HG02759 (cell line): ENCODE measurements at regions not wholly inside any gene's neighbourhood (a gene's known extent, or its start where the extent isn't known, plus 50 kb on each side); places are given as distances from the start of the nearest gene placed in this dataset.
"Not testable (repeated sequence)": the region's sequence is repeated elsewhere in the genome, so short reads cannot be mapped to it uniquely, and the experiment has no call there.

Experiments used
- ATAC-seq: cut with Tn5 transposase; IDR thresholded peaks from one replicate; pipeline ENCODE4 v1.9.1; 2021; ENCODE audit warnings: mild to moderate bottlenecking, moderate library complexity; ENCODE audit not compliant: unreplicated experiment

DNA sequence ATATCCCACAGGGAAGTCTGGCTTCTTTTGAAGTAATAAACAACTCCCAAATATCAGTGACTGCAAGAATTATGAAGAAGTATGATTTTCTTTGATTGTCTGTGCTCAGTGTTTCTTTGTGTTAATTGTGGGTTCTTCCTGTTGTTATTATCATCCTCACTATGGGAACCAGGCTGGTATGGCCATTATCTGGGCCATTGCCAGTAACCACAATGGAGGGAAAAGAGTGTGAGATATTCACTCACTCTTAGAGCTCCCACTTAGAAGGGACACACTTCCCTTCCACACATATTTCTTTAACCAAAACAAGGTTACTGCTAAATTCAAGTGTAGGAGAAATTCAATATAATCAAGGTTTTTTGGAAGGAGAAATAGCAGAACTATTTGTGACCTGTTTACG, 503.7 kb downstream of the SLC6A15 start:
- ATAC-seq = no peak

GRCh38 chr12:84406720-84407119, 505.9 kb downstream of the SLC6A15 start:
- not testable (repeated sequence) for ATAC-seq

GRCh38 chr12:84397846-84398245, 514.8 kb downstream of the SLC6A15 start:
- ATAC-seq = no peak

DNA sequence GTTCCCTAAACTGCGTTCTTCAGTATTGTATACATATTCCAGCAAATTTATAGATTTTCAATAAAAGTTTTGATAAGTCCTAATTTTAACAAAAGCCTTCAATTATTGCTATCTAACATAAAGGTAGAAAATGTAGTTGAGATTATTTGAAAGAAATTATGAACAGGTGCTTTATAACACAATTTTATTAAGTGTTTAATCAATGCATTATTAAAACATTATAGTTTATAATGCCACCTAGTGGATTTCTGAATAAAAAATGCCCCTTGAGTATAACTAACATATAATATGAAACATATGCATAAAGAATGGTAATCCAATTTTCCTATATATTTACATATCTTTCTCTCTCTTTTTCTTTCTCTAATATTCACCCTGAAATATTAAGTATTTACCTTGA, 515.3 kb downstream of the SLC6A15 start:
- no peak for ATAC-seq

DNA sequence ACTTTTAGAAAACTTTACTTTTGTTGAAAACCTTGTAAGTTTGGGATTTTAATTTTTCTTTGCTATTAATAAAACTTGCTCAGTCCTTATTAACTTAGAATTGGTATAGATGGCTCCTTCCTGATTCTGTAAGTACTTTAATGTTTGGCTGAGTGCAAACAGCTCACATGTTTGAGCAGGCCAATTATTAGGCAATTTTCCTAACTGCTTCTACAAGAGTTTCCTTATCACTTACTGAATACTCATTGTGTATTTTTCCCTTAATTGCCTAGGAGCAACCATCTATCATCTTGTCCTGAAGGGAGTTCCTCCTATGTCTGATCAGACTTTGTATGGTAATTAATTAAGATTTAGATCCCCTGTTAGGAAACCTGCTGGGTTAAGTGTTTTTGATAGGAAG, 521.4 kb downstream of the SLC6A15 start:
- not testable (repeated sequence) for ATAC-seq

DNA sequence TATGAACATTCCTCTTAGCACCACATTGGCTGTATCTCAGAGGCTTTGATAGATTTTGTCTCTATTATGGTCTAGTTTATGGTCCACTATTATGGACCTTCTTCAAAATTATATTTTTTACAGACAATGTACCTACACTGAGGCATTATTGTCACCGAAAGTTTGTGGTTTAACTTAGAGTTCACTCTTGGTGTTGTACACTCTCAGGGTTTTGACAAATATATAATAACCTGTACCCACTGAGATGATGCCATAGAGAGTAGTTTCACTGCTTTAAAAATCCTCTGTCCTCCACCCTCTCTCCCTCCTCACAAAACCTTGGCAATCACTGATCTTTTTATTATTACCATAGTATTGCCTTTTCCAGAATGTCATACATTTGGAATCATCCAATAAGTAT, 528.2 kb downstream of the SLC6A15 start:
- ATAC-seq = no peak

DNA sequence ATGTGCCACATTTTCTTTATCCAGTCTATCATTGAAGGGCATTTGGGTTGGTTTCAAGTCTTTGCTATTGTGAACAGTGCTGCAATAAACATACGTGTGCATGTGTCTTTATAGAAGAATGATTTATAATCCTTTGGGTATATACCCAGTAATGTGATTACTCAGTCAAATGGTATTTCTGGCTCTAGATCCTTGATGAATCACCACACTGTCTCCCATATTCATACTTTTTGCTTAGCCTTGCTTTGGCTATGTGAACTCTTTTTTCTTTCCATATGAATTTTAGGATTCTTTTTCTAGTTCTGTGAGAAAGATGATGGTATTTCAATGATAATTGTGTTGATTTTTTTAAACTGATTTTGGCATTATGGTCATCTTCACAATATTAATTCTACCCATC, 530.1 kb downstream of the SLC6A15 start:
- ATAC-seq = not testable (repeated sequence)

DNA sequence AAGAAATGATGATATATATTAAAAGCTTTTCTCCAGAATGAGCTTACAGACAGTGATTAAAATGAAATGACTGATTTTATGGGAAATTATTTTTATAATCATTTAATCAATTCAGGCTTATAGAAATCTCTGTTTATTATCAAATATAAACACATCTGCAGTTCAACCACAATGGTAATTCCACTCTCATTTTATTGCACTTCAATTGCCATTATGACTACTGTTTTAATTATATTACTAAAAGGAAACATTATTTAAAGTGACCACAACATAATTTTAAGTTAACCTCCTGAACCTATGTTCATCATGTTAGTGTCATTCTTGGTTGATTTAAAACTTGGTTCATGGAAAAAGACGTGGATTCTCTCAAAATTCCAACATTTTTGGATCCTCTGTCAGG, 536.3 kb downstream of the SLC6A15 start:
- no peak for ATAC-seq

- no peak for ATAC-seq
Measured at GRCh38 chr12:84375449-84376170, 537.0 kb downstream of the SLC6A15 start.

- no peak for ATAC-seq
Measured at GRCh38 chr12:84362552-84362897, 550.1 kb downstream of the SLC6A15 start.

DNA sequence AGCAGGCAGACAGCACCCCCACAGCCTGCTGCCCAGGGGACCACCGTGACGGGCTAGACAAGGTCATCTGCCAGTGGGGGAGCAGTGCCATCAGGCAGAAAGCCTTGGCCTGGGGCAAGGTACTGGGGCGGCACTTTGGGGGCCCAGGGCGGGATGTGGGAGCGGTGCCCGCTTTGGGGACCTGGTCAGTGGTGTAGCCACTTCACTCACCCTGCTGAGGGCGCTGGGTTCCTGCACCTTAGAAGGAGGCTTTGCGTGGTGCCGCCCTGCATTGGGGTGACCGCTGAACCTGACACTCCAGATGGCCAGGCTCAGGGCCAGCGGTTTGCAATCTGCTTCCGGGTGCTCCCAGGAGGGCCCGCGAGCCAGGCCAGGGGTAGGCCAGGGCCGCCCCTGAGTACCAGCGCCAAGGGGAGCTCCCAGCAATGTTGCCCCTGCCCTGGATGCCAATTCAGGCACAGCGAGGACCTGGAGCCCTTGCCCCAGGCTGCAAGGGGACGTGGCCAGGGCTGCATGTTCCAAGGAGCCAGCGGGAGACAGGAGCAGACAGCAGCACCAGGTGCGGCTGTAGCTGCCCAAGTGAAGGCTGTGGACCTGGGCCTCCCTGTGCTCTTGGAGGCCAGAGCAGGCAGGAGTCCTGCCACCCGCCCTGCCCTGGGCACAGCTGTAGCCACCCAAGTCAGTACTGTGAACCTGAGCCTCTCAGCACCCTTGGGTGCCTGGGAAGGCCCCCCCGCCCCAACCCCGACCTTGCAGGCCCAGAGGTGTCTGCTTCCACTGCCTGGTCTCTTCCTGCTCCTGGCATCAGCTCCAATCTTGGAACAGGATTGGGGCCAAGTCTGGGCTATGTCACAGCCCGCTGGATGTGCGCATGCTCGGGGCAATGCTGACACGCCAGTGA, 550.7 kb downstream of the SLC6A15 start:
- no peak for ATAC-seq

DNA sequence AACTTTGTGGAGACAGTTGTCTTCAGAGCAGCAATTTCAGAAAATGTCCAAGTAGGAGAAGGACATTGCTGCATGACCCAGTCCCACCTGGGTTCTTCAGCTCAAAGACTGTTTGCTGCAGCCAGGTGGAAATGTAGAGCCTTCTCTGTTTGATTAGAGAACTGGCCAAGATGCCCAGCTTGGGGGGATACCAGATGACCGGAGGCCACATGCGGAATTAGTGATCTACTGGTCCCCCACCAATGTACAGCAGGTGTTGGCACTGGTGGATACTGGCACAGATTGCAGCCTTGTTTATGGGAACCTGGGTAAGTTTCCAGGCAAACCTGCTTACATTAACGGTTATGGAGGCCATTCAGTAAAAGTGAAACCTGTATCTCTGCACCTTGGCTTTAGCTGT, 555.3 kb downstream of the SLC6A15 start:
- no peak for ATAC-seq

GRCh38 chr12:84356224-84356623, 556.4 kb downstream of the SLC6A15 start:
- ATAC-seq = no peak

GRCh38 chr12:84355561-84355960, 557.0 kb downstream of the SLC6A15 start:
- no peak for ATAC-seq

- no peak for ATAC-seq
Measured at GRCh38 chr12:84348582-84348981, 564.0 kb downstream of the SLC6A15 start.

- no peak for ATAC-seq
Measured at GRCh38 chr12:84341467-84342193, 571.0 kb downstream of the SLC6A15 start.

DNA sequence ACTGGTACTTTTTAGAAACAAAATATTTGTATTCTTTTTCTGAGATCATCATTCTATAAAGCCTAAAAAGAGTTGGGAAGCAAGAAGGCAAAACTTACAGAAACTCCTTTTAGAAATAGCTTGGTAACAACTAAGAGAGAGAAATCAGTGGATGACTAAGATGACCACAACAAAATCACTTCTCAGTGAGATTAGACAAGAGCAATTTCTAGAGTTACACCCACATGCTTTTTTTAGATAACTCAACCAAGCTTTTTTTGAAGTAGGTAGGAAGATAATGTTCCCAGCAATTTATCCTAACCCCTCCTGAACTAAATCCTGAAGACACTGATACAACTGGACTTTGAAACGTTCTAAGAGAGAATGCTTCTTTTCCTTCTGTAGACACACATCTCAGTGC, 576.4 kb downstream of the SLC6A15 start:
- ATAC-seq = no peak

GRCh38 chr12:84329938-84330337, 582.7 kb downstream of the SLC6A15 start:
- no peak for ATAC-seq

DNA sequence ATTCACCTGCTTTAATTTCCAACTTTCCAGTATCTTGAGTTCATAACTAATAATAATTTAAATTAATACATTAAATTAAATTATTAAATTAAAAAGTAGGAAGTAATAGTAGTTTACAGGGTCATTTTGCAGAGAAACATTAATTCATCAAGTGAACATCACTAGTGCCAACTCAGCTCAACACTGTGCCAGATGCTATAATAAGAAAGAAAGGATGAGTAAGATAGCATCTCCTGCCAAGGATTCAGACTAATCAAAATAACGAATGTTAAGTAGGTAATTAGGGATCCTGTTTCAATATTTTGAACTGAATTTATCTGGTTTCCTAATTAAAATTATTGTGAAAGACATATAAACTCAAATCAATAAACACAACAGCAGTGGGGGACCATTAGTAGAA, 596.7 kb downstream of the SLC6A15 start:
- ATAC-seq = no peak

DNA sequence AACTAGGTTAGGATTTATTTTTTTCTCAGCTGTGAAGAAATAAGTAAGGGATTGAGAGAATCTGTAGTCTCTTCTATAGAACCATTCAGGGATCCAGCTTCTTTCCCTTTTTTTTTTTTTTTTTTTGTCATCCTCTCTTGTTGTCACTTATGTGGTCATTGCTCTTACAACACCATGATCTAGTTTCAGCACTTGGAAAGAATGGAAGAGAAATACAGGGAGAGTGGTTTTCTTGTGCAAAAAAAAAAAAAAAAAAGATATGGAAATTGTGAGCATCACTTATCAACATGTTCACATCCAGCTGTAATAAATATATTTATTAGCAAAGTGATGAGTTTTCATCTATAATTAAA, 599.3 kb downstream of the SLC6A15 start:
- ATAC-seq = no peak

DNA sequence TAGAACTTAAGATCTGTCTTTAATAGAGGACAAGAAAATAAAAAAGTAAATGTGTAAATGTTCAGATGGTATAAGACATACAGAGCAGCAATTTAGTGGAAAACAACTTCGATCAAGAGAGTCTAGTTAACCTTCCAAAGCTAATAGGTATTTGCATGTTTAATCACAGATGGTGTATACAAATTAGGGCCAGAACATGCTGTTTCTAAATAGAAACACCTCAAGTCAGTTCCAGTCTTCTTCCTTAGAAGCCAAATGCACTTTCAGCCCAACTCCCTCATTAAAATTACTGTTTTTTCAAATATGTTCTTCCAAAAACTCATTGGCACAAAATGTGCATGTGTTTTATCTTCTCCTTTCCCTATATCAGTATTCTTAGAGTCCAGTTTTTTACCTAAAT, 604.4 kb downstream of the SLC6A15 start:
- no peak for ATAC-seq

DNA sequence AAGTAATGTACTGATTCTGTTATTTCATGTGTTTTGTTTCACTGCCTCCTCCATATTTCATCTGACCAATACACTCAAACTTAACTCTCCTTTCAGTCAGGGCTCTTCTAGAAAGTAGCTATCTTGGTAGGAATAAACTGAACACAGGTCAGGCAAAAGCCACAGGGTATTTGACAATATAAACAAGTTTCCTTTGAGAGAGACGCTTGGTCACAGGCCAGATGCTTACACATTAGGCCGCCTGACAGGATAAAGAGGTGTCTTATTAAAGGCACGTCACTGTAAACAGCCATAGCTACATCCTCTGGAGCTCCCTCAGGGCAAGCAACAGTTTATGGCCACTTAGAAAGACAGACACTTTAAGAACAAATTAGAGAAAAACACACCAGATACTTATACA, 607.5 kb downstream of the SLC6A15 start:
- ATAC-seq = no peak
